K562 (cell line): ENCODE measurements at regions not wholly inside any gene's neighbourhood (a gene's known extent, or its start where the extent isn't known, plus 50 kb on each side); places are given as distances from the start of the nearest gene placed in this dataset.

Experiments used
- IRF1 ChIP-seq: sonication (generic); formaldehyde crosslinking; IDR thresholded peaks from 2 replicates; pipeline ENCODE4 v1.8.0; 2022; ENCODE audit warnings: missing genetic modification reagents, mild to moderate bottlenecking, borderline replicate concordance
- TEAD1 ChIP-seq, 2 experiments: fragments of 450-650 bp in 1 of 2; sonication (generic) in 1 of 2; formaldehyde crosslinking; IDR thresholded peaks; 2 replicates each; pipeline versions ENCODE4 v1.4.0 to v1.8.0; 2020 to 2022; ENCODE audit warnings: mild to moderate bottlenecking in 2 of 2, missing genetic modification reagents in 1 of 2
- ZFP36 ChIP-seq: fragments of 150-350 bp; IDR thresholded peaks from 2 replicates; pipeline ENCODE4 v1.6.1; 2018; ENCODE audit warnings: low read length, low read depth; ENCODE audit not compliant: partially characterized antibody
- ZNF12 ChIP-seq: sonication (generic); formaldehyde crosslinking; IDR thresholded peaks from 2 replicates; pipeline ENCODE4 v1.4.0; 2020; ENCODE audit warnings: mild to moderate bottlenecking, missing genetic modification reagents
- TF ChIP-seq, protein P1 (sequence below): fragments of 450-650 bp; IDR thresholded peaks from 2 replicates; pipeline ENCODE4 v1.6.1; 2016; ENCODE audit warnings: mild to moderate bottlenecking, moderate library complexity

GRCh38 chr6:23228439-23229024 lies 659.2 kb downstream of the HDGFL1 start (continued):
- TF ChIP-seq, protein P1, sequence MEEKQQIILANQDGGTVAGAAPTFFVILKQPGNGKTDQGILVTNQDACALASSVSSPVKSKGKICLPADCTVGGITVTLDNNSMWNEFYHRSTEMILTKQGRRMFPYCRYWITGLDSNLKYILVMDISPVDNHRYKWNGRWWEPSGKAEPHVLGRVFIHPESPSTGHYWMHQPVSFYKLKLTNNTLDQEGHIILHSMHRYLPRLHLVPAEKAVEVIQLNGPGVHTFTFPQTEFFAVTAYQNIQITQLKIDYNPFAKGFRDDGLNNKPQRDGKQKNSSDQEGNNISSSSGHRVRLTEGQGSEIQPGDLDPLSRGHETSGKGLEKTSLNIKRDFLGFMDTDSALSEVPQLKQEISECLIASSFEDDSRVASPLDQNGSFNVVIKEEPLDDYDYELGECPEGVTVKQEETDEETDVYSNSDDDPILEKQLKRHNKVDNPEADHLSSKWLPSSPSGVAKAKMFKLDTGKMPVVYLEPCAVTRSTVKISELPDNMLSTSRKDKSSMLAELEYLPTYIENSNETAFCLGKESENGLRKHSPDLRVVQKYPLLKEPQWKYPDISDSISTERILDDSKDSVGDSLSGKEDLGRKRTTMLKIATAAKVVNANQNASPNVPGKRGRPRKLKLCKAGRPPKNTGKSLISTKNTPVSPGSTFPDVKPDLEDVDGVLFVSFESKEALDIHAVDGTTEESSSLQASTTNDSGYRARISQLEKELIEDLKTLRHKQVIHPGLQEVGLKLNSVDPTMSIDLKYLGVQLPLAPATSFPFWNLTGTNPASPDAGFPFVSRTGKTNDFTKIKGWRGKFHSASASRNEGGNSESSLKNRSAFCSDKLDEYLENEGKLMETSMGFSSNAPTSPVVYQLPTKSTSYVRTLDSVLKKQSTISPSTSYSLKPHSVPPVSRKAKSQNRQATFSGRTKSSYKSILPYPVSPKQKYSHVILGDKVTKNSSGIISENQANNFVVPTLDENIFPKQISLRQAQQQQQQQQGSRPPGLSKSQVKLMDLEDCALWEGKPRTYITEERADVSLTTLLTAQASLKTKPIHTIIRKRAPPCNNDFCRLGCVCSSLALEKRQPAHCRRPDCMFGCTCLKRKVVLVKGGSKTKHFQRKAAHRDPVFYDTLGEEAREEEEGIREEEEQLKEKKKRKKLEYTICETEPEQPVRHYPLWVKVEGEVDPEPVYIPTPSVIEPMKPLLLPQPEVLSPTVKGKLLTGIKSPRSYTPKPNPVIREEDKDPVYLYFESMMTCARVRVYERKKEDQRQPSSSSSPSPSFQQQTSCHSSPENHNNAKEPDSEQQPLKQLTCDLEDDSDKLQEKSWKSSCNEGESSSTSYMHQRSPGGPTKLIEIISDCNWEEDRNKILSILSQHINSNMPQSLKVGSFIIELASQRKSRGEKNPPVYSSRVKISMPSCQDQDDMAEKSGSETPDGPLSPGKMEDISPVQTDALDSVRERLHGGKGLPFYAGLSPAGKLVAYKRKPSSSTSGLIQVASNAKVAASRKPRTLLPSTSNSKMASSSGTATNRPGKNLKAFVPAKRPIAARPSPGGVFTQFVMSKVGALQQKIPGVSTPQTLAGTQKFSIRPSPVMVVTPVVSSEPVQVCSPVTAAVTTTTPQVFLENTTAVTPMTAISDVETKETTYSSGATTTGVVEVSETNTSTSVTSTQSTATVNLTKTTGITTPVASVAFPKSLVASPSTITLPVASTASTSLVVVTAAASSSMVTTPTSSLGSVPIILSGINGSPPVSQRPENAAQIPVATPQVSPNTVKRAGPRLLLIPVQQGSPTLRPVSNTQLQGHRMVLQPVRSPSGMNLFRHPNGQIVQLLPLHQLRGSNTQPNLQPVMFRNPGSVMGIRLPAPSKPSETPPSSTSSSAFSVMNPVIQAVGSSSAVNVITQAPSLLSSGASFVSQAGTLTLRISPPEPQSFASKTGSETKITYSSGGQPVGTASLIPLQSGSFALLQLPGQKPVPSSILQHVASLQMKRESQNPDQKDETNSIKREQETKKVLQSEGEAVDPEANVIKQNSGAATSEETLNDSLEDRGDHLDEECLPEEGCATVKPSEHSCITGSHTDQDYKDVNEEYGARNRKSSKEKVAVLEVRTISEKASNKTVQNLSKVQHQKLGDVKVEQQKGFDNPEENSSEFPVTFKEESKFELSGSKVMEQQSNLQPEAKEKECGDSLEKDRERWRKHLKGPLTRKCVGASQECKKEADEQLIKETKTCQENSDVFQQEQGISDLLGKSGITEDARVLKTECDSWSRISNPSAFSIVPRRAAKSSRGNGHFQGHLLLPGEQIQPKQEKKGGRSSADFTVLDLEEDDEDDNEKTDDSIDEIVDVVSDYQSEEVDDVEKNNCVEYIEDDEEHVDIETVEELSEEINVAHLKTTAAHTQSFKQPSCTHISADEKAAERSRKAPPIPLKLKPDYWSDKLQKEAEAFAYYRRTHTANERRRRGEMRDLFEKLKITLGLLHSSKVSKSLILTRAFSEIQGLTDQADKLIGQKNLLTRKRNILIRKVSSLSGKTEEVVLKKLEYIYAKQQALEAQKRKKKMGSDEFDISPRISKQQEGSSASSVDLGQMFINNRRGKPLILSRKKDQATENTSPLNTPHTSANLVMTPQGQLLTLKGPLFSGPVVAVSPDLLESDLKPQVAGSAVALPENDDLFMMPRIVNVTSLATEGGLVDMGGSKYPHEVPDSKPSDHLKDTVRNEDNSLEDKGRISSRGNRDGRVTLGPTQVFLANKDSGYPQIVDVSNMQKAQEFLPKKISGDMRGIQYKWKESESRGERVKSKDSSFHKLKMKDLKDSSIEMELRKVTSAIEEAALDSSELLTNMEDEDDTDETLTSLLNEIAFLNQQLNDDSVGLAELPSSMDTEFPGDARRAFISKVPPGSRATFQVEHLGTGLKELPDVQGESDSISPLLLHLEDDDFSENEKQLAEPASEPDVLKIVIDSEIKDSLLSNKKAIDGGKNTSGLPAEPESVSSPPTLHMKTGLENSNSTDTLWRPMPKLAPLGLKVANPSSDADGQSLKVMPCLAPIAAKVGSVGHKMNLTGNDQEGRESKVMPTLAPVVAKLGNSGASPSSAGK, result no peak
- TF ChIP-seq TEAD1 (CRISPR knock-in tag; IDR thresholded peaks at IDR 0.05) (no peak), IRF1 (no peak), ZNF12 (CRISPR knock-in tag) (no peak), ZFP36 (no peak)
